Hepatocyte (in vitro differentiated cells): ENCODE measurements at regions not wholly inside any gene's neighbourhood (a gene's known extent, or its start where the extent isn't known, plus 50 kb on each side); places are given as distances from the start of the nearest gene placed in this dataset.
A peak's percentile ranks its signal among the peaks of the same experiment; 100 is the strongest.

Experiments
- DNase-seq: peaks from one replicate; pipeline ENCODE4 v3.0.0-alpha.2; 2016; ENCODE audit warnings: low spot score
- H2AFZ ChIP-seq: fragments of 200-600 bp; sonication (generic); 2 replicates; pipeline ENCODE4 v1.6.0; 2016; ENCODE audit warnings: antibody characterized with exemption, mild to moderate bottlenecking
- H3K27ac ChIP-seq: fragments of 200-600 bp; sonication (generic); 2 replicates; pipeline ENCODE4 v1.5.1; 2016; ENCODE audit warnings: mild to moderate bottlenecking
- H3K27me3 ChIP-seq: fragments of 200-600 bp; sonication (generic); 2 replicates; pipeline ENCODE4 v1.6.1; 2016
- H3K36me3 ChIP-seq: fragments of 200-600 bp; sonication (generic); replicated peaks from 2 replicates; pipeline ENCODE4 v1.5.1; 2016; ENCODE audit warnings: low read depth; ENCODE audit not compliant: insufficient read depth
- H3K4me1 ChIP-seq: fragments of 200-600 bp; sonication (generic); 2 replicates; pipeline ENCODE4 v1.5.1; 2016; ENCODE audit warnings: mild to moderate bottlenecking, moderate library complexity; ENCODE audit not compliant: insufficient read depth
- H3K4me2 ChIP-seq: fragments of 200-600 bp; sonication (generic); 2 replicates; pipeline ENCODE4 v1.6.0; 2016
- H3K4me3 ChIP-seq: fragments of 200-600 bp; sonication (generic); 2 replicates; pipeline ENCODE4 v1.5.1; 2016; ENCODE audit warnings: mild to moderate bottlenecking
- H3K79me2 ChIP-seq: fragments of 200-600 bp; sonication (generic); 2 replicates; pipeline ENCODE4 v1.6.0; 2017; ENCODE audit warnings: mild to moderate bottlenecking
- H3K9me2 ChIP-seq: fragments of 200-600 bp; sonication (generic); replicated peaks from 2 replicates; pipeline ENCODE4 v1.6.0; 2017; ENCODE audit warnings: mild to moderate bottlenecking; ENCODE audit not compliant: insufficient read depth
- H3K9me3 ChIP-seq: fragments of 200-600 bp; sonication (generic); 2 replicates; pipeline ENCODE4 v1.5.1; 2016; ENCODE audit warnings: low read depth, mild to moderate bottlenecking
- H4K20me1 ChIP-seq: fragments of 200-600 bp; sonication (generic); 2 replicates; pipeline ENCODE4 v1.6.0; 2016; ENCODE audit warnings: mild to moderate bottlenecking; ENCODE audit not compliant: insufficient read depth, poor library complexity, severe bottlenecking
- CTCF ChIP-seq: fragments of 200-600 bp; sonication (generic); IDR thresholded peaks from 2 replicates; pipeline ENCODE4 v1.5.1; 2016; ENCODE audit warnings: antibody characterized with exemption, mild to moderate bottlenecking; ENCODE audit not compliant: poor library complexity
- EZH2 ChIP-seq: fragments of 200-600 bp; sonication (generic); IDR thresholded peaks from 2 replicates; pipeline ENCODE4 v1.6.1; 2016; ENCODE audit warnings: antibody characterized with exemption, mild to moderate bottlenecking, borderline replicate concordance
- EZH2phosphoT487 ChIP-seq: fragments of 200-600 bp; sonication (generic); IDR thresholded peaks from one replicate; pipeline ENCODE4 v1.6.1; 2018; ENCODE audit warnings: antibody characterized with exemption, mild to moderate bottlenecking, low read depth, moderate library complexity; ENCODE audit not compliant: unreplicated experiment, severe bottlenecking
- WGBS: methylation state at CpG from one replicate; pipeline ENCODE4 v1.1.6; 2016; ENCODE audit warnings: low lambda C conversion rate; ENCODE audit errors: missing lambda C conversion rate; 5-methylcytosine and 5-hydroxymethylcytosine counted together

- H3K9me3 ChIP-seq, result no peaks in the 10 kb centered on the region
- no peak overlapping the region for H3K27ac ChIP-seq
- no peaks in the 10 kb centered on the region for H3K4me1 ChIP-seq
- no peaks in the 10 kb centered on the region for H3K9me2 ChIP-seq
- H3K4me2 ChIP-seq, result no peak overlapping the region
- no peak overlapping the region for H2AFZ ChIP-seq
- DNase-seq, result no peak
- TF ChIP-seq CTCF, result no peak
- TF ChIP-seq EZH2phosphoT487, result no peak
- TF ChIP-seq EZH2, result no peak
- no peaks in the 10 kb centered on the region for H3K79me2 ChIP-seq
- no peaks in the 10 kb centered on the region for H3K36me3 ChIP-seq
- H4K20me1 ChIP-seq, result no peaks in the 10 kb centered on the region
- H3K27me3 ChIP-seq, result no peaks in the 10 kb centered on the region
- no peak overlapping the region for H3K4me3 ChIP-seq
Measured at GRCh38 chr4:170872794-170873193, 783.0 kb upstream of the AADAT start.

GRCh38 chr4:170868170-170868569 lies 778.4 kb upstream of the AADAT start:
- DNase-seq, result no peak
- H3K79me2 ChIP-seq, result no peaks in the 10 kb centered on the region
- H4K20me1 ChIP-seq, result no peaks in the 10 kb centered on the region
- TF ChIP-seq EZH2, result no peak
- TF ChIP-seq EZH2phosphoT487, result no peak
- no peak for TF ChIP-seq CTCF
- H3K36me3 ChIP-seq, result no peaks in the 10 kb centered on the region
- H3K9me2 ChIP-seq, result no peaks in the 10 kb centered on the region
- H3K4me3 ChIP-seq, result no peak overlapping the region
- no peaks in the 10 kb centered on the region for H3K4me1 ChIP-seq
- H3K4me2 ChIP-seq, result no peak overlapping the region
- no peaks in the 10 kb centered on the region for H3K9me3 ChIP-seq
- WGBS, result 80% methylated on average over 1 of the region's 1 CpG
- no peaks in the 10 kb centered on the region for H3K27me3 ChIP-seq
- H3K27ac ChIP-seq, result no peak overlapping the region
- no peak overlapping the region for H2AFZ ChIP-seq

- Histone ChIP-seq H3K4me2 (no peak overlapping the region), H3K9me2 (no peaks in the 10 kb centered on the region), H3K36me3 (no peaks in the 10 kb centered on the region), H3K9me3 (no peaks in the 10 kb centered on the region), H3K27me3 (no peaks in the 10 kb centered on the region), H3K4me3 (no peak overlapping the region), H4K20me1 (no peaks in the 10 kb centered on the region), H3K79me2 (no peaks in the 10 kb centered on the region), H3K4me1 (no peaks in the 10 kb centered on the region), H2AFZ (no peak overlapping the region), H3K27ac (no peak overlapping the region)
- WGBS, result 69% methylated on average over 1 of the region's 1 CpG
- DNase-seq, result no peak
- TF ChIP-seq EZH2phosphoT487, result no peak
- TF ChIP-seq EZH2, result no peak
- no peak for TF ChIP-seq CTCF
Measured at GRCh38 chr4:170854097-170854496, 764.3 kb upstream of the AADAT start.

GRCh38 chr4:170853422-170854021 lies 763.8 kb upstream of the AADAT start:
- Histone ChIP-seq H3K9me3 (no peaks in the 10 kb centered on the region), H3K27ac (no peak overlapping the region), H4K20me1 (no peaks in the 10 kb centered on the region), H3K4me1 (no peaks in the 10 kb centered on the region), H3K79me2 (no peaks in the 10 kb centered on the region), H3K4me3 (no peak overlapping the region), H3K27me3 (no peaks in the 10 kb centered on the region), H3K4me2 (no peak overlapping the region), H2AFZ (no peak overlapping the region), H3K9me2 (no peaks in the 10 kb centered on the region), H3K36me3 (no peaks in the 10 kb centered on the region)
- WGBS, result 34% methylated on average over 8 of the region's 8 CpGs
- TF ChIP-seq CTCF, result peak; percentile 73
- no peak for TF ChIP-seq EZH2phosphoT487
- DNase-seq, result peak; percentile 76
